PFSK-1 (cell line): ENCODE measurements at regions not wholly inside any gene's neighbourhood (a gene's known extent, or its start where the extent isn't known, plus 50 kb on each side); places are given as distances from the start of the nearest gene placed in this dataset.

Experiments used
- FOXP2 ChIP-seq: optimal IDR thresholded peaks from 2 replicates; pipeline ENCODE3; 2011; ENCODE audit warnings: borderline replicate concordance, control low read depth, inconsistent platforms; ENCODE audit not compliant: insufficient read depth; ENCODE audit errors: extremely low read length, extremely low read depth
- POLR2AphosphoS5 ChIP-seq: IDR thresholded peaks from 2 replicates; pipeline ENCODE4 v1.6.1; 2012; ENCODE audit warnings: low read depth, mild to moderate bottlenecking, control low read depth, low read length, moderate library complexity
- REST ChIP-seq, 2 experiments: IDR thresholded peaks; 2 replicates each; pipeline versions ENCODE4 v1.6.1 to v1.8.0; 2011 to 2012; ENCODE audit warnings: low read depth in 2 of 2, low read length in 2 of 2, control low read depth in 1 of 2, inconsistent platforms in 1 of 2, mild to moderate bottlenecking in 1 of 2, moderate library complexity in 1 of 2; ENCODE audit not compliant: insufficient read depth in 1 of 2
- SIN3A ChIP-seq: IDR thresholded peaks from 2 replicates; pipeline ENCODE4 v1.6.1; 2012; ENCODE audit warnings: mild to moderate bottlenecking, low read length, moderate library complexity, borderline replicate concordance; ENCODE audit not compliant: insufficient read depth
- TAF1 ChIP-seq: IDR thresholded peaks from 2 replicates; pipeline ENCODE4 v1.6.1; 2012; ENCODE audit warnings: low read length, control low read depth, borderline replicate concordance; ENCODE audit not compliant: insufficient read depth

- TF ChIP-seq SIN3A = no peak
- no peak for TF ChIP-seq REST (IDR thresholded peaks at IDR 0.05; ENCODE audit: insufficient read depth in 1 of 2, low read depth in 2 of 2, low read length in 2 of 2)
- TF ChIP-seq TAF1 = no peak
- TF ChIP-seq POLR2AphosphoS5 = no peak
- no peak for TF ChIP-seq FOXP2
Observed at GRCh38 chr20:51185861-51186260, 163.0 kb upstream of the KCNG1 start.
